ENCODE measurements at regions not wholly inside any gene's neighbourhood (a gene's known extent, or its start where the extent isn't known, plus 50 kb on each side); places are given as distances from the start of the nearest gene placed in this dataset.

GRCh38 chr11:129590030-129590752 lies 214.5 kb downstream of the BARX2 start:
- TF ChIP-seq CTCF (IDR thresholded peaks at IDR 0.05) (no peak), EP300 (IDR thresholded peaks at IDR 0.05) (no peak), POLR2A (IDR thresholded peaks at IDR 0.05) (no peak)

All from tibial nerve (tissue), 4 donors.